Endothelial cell of umbilical vein (primary cell): ENCODE measurements at regions not wholly inside any gene's neighbourhood (a gene's known extent, or its start where the extent isn't known, plus 50 kb on each side); places are given as distances from the start of the nearest gene placed in this dataset.

Experiments
- BruUV-seq: library from RNA; stranded (reverse); fragments of 400-500 nt; replicated peaks from 2 replicates; lab custom pipeline; 2021; lab: Mats Ljungman, UMichigan
- CTCF ChIA-PET: fragments of 300-600, 350-600 bp; sonication (Branson Sonifier 250); formaldehyde crosslinking; loops from one replicate; lab custom pipeline; 2021; ENCODE audit warnings: antibody characterized with exemption, inconsistent platforms; lab: Charles Lee
- POLR2A ChIA-PET: fragments of 300-600, 350-600 bp; sonication (Branson Sonifier 250); formaldehyde crosslinking; loops from one replicate; lab custom pipeline; 2021; ENCODE audit warnings: antibody characterized with exemption, inconsistent platforms; lab: Charles Lee
- DNase-seq: peaks from one replicate; pipeline ENCODE4 v3.0.0-alpha.2; 2011; ENCODE audit warnings: low read depth, low spot score
- FAIRE-seq: peaks from 2 replicates; lab custom pipeline; 2011; peaks lifted over from hg19 to GRCh38; lab: Jason Lieb, UNC
- H2AFZ ChIP-seq: 2 replicates; pipeline ENCODE4 v1.6.0; 2012; ENCODE audit warnings: low read depth, low read length, control low read depth, inconsistent platforms
- H3K27ac ChIP-seq: 2 replicates; pipeline ENCODE4 v1.5.1; 2011; ENCODE audit warnings: low read depth, mild to moderate bottlenecking, control low read depth, low read length, moderate library complexity; ENCODE audit not compliant: insufficient read depth
- H3K27me3 ChIP-seq, 2 experiments: 2 replicates each; pipeline versions ENCODE4 v1.6.0 to v1.6.1; 2011; ENCODE audit warnings: low read length in 2 of 2, mixed read lengths in 1 of 2; ENCODE audit not compliant: control insufficient read depth in 2 of 2, insufficient read depth in 2 of 2
- H3K36me3 ChIP-seq, 2 experiments: 2 replicates in 1 of 2; 3 replicates in 1 of 2; pipeline ENCODE4 v1.5.1; 2011; ENCODE audit warnings: low read length in 2 of 2, mild to moderate bottlenecking in 1 of 2, moderate library complexity in 1 of 2; ENCODE audit not compliant: control insufficient read depth in 2 of 2, insufficient read depth in 2 of 2; ENCODE audit errors: extremely low read depth in 1 of 2
- H3K4me1 ChIP-seq: 3 replicates; pipeline ENCODE4 v1.5.1; 2011; ENCODE audit warnings: mild to moderate bottlenecking, low read length; ENCODE audit not compliant: control insufficient read depth, insufficient read depth; ENCODE audit errors: extremely low read depth
- H3K4me2 ChIP-seq: 2 replicates; pipeline ENCODE4 v1.6.1; 2011; ENCODE audit warnings: low read length, control low read depth, mixed read lengths; ENCODE audit not compliant: insufficient read depth
- H3K4me3 ChIP-seq, 3 experiments: fragments of 200-600 bp in 1 of 3; sonication (generic), shearing (Covaris generic) in 1 of 3; replicated peaks in 1 of 3; 2 replicates each; pipeline ENCODE4 v1.5.1; 2011 to 2016; ENCODE audit warnings: control low read depth in 3 of 3, low read length in 3 of 3, mild to moderate bottlenecking in 2 of 3, inconsistent platforms in 1 of 3, low read depth in 1 of 3, moderate library complexity in 1 of 3; ENCODE audit not compliant: insufficient read depth in 1 of 3
- H3K79me2 ChIP-seq: 2 replicates; pipeline ENCODE4 v1.6.0; 2012; ENCODE audit warnings: low read length, inconsistent platforms; ENCODE audit not compliant: control insufficient read depth, insufficient read depth
- H3K9ac ChIP-seq: replicated peaks from 2 replicates; pipeline ENCODE3; 2011; ENCODE audit warnings: low read length, control low read depth; ENCODE audit not compliant: insufficient read depth; ENCODE audit errors: extremely low read depth
- H3K9me1 ChIP-seq: replicated peaks from 3 replicates; pipeline ENCODE4 v1.6.0; 2011; ENCODE audit warnings: mild to moderate bottlenecking, low read length; ENCODE audit not compliant: control insufficient read depth, insufficient read depth; ENCODE audit errors: extremely low read depth
- H3K9me3 ChIP-seq: replicated peaks from 2 replicates; pipeline ENCODE4 v1.5.1; 2012; ENCODE audit warnings: low read length, inconsistent platforms; ENCODE audit not compliant: control insufficient read depth, insufficient read depth
- H4K20me1 ChIP-seq: replicated peaks from 2 replicates; pipeline ENCODE3; 2011; ENCODE audit warnings: mild to moderate bottlenecking, low read length; ENCODE audit not compliant: control insufficient read depth, insufficient read depth; ENCODE audit errors: extremely low read depth
- EZH2 ChIP-seq: IDR thresholded peaks from 2 replicates; pipeline ENCODE4 v1.6.1; 2012; ENCODE audit warnings: borderline replicate concordance, low read depth, mild to moderate bottlenecking, moderate library complexity, low read length, inconsistent platforms; ENCODE audit not compliant: severe bottlenecking
- FOS ChIP-seq: IDR thresholded peaks from 2 replicates; pipeline ENCODE4 v1.6.1; 2011; ENCODE audit warnings: mild to moderate bottlenecking, low read length, moderate library complexity, borderline replicate concordance; ENCODE audit not compliant: insufficient read depth
- GATA2 ChIP-seq: IDR thresholded peaks from 2 replicates; pipeline ENCODE4 v1.7.0; 2011; ENCODE audit warnings: low read depth, mild to moderate bottlenecking, moderate library complexity, mixed read lengths, low read length; ENCODE audit not compliant: insufficient read length, insufficient read depth
- JUN ChIP-seq: IDR thresholded peaks from 2 replicates; pipeline ENCODE4 v1.6.1; 2011; ENCODE audit warnings: borderline replicate concordance, low read depth; ENCODE audit not compliant: insufficient read length, insufficient read depth
- MYC ChIP-seq: IDR thresholded peaks from one replicate; pipeline ENCODE4 v1.6.1; 2011; ENCODE audit warnings: mild to moderate bottlenecking, low read depth, low read length
- POLR2A ChIP-seq: IDR thresholded peaks from 2 replicates; pipeline ENCODE4 v1.6.1; 2012; ENCODE audit warnings: low read depth, mild to moderate bottlenecking, control low read depth, low read length
- POLR2AphosphoS5 ChIP-seq: IDR thresholded peaks from 2 replicates; pipeline ENCODE4 v1.6.1; 2012; ENCODE audit warnings: low read depth, mild to moderate bottlenecking, control low read depth, low read length, moderate library complexity; ENCODE audit not compliant: insufficient read depth
- dilution Hi-C: fragments of 300-500 bp; cut with MboI; formaldehyde crosslinking; loops from one replicate; pipeline ENCODE4 v1.15.0; 2019; ENCODE audit warnings: low sequenced_read_pairs; ENCODE audit not compliant: extremely low pct_ligation_motif_present
- intact Hi-C: fragments of 100-400 bp; cut with micrococcal nuclease; formaldehyde crosslinking; loops from one replicate; pipeline ENCODE4 v1.10.0; 2022
- TF ChIP-seq, protein P1 (sequence below), 2 donors: IDR thresholded peaks; 1 replicate in 1 of 2; 2 replicates in 1 of 2; pipeline ENCODE4 v1.5.1; 2011; ENCODE audit warnings: low read length in 2 of 2, mild to moderate bottlenecking in 2 of 2, moderate library complexity in 2 of 2, control low read depth in 1 of 2, inconsistent platforms in 1 of 2, low read depth in 1 of 2; ENCODE audit not compliant: insufficient read depth in 1 of 2; ENCODE audit errors: extremely low read depth in 1 of 2
- TF ChIP-seq, protein P2 (sequence below): IDR thresholded peaks from 2 replicates; pipeline ENCODE4 v1.6.1; 2011; ENCODE audit not compliant: insufficient read depth, insufficient read length

DNA sequence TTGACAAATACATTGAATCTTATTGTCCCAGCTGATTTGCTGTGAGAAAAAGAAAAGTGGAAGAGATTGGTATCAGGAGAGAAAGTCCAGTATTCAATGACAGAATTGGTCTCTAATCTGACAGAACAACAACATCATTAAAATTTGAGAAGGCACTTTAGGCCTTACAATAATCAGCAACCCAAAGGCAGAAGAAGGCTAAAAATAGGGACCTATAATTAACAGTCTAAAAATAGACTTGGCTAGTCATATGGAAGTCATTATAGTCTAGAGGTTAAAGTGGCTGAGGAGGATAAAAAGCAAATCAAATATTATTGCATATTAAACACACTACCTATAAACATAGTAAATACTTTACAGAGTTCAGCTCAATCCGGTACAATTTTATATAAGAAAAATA lies 393.6 kb upstream of the JAG1 start:
- Histone ChIP-seq H3K4me3 (no peak overlapping the region), H2AFZ (no peak overlapping the region), H3K9me1 (no peaks in the 10 kb centered on the region), H3K9me3 (no peaks in the 10 kb centered on the region), H4K20me1 (no peaks in the 10 kb centered on the region), H3K4me2 (no peak overlapping the region), H3K4me1 (no peaks in the 10 kb centered on the region), H3K9ac (no peak overlapping the region), H3K27ac (no peak overlapping the region), H3K79me2 (no peaks in the 10 kb centered on the region), H3K27me3 (no peaks in the 10 kb centered on the region), H3K36me3 (no peaks in the 10 kb centered on the region)
- dilution Hi-C loops, result no loop called here
- BruUV-seq, result no TSS peak
- no peak for TF ChIP-seq POLR2A
- TF ChIP-seq GATA2, result no peak
- no peak for TF ChIP-seq EZH2
- no peak for TF ChIP-seq FOS
- TF ChIP-seq, protein P1, sequence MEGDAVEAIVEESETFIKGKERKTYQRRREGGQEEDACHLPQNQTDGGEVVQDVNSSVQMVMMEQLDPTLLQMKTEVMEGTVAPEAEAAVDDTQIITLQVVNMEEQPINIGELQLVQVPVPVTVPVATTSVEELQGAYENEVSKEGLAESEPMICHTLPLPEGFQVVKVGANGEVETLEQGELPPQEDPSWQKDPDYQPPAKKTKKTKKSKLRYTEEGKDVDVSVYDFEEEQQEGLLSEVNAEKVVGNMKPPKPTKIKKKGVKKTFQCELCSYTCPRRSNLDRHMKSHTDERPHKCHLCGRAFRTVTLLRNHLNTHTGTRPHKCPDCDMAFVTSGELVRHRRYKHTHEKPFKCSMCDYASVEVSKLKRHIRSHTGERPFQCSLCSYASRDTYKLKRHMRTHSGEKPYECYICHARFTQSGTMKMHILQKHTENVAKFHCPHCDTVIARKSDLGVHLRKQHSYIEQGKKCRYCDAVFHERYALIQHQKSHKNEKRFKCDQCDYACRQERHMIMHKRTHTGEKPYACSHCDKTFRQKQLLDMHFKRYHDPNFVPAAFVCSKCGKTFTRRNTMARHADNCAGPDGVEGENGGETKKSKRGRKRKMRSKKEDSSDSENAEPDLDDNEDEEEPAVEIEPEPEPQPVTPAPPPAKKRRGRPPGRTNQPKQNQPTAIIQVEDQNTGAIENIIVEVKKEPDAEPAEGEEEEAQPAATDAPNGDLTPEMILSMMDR (IDR thresholded peaks at IDR 0.05; ENCODE audit: extremely low read depth in 1 of 2, insufficient read depth in 1 of 2, low read depth in 1 of 2, low read length in 2 of 2), result no peak
- TF ChIP-seq MYC, result no peak
- no peak for TF ChIP-seq JUN
- TF ChIP-seq, protein P2, sequence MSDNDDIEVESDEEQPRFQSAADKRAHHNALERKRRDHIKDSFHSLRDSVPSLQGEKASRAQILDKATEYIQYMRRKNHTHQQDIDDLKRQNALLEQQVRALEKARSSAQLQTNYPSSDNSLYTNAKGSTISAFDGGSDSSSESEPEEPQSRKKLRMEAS, result no peak
- no peak for TF ChIP-seq POLR2AphosphoS5
- ChIA-PET POLR2A (no interaction called here), CTCF (no interaction called here)
- intact Hi-C loops, result no loop called here
- FAIRE-seq (no peak), DNase-seq (no peak)
